Heart left ventricle (tissue), 13 donors: ENCODE measurements at regions not wholly inside any gene's neighbourhood (a gene's known extent, or its start where the extent isn't known, plus 50 kb on each side); places are given as distances from the start of the nearest gene placed in this dataset.

Source experiments
- POLR2A ChIP-seq, 2 donors: fragments of 450-650 bp; IDR thresholded peaks; one replicate each; pipeline ENCODE4 v1.6.1; 2017; ENCODE audit warnings: antibody characterized with exemption in 2 of 2, mild to moderate bottlenecking in 2 of 2, moderate library complexity in 2 of 2
- TF ChIP-seq, protein P1 (sequence below), 12 donors: fragments of 200-600 bp; sonication (generic) in 4 of 12; IDR thresholded peaks; one replicate each; pipeline versions ENCODE4 v1.5.0 to v1.8.0; 2018 to 2022; ENCODE audit warnings: antibody characterized with exemption in 12 of 12, mild to moderate bottlenecking in 5 of 12
- donor health status: ischemic (EF 13 %, LVEDD 7.1; RV severe dilation, severe dysfunction).
- donor health status: DM: no; HTN: yes; CAD: no.
- donor health status: DM: no; HTN: no; CAD: no.
- donor health status: ischemic (EF 25% LVEDD 6.9; RV normal size, moderate dysfunction).
- donor health status: ischemic (EF 25% LVEDD 5.7; RV mildly dilated, moderate dysfunction).
- donor health status: ischemic (EF 35%, LVEDD 5.7; RV mildly dilated, moderate dysfunction).
- donor health status: nonischemic (EF 11% LVEDD 7.7; RV severe dilation, severe dysfunction).
- donor health status: DM: yes; HTN: yes; CAD: no.
- donor health status: PGD.
- donor health status: ischemic (EF 29% LVEDD 5.4; RV normal size, mild dysfunction).
- donor health status: nonischemic (EF 23%, LVEDD 6.1; RV moderate dilation, normal function).

DNA sequence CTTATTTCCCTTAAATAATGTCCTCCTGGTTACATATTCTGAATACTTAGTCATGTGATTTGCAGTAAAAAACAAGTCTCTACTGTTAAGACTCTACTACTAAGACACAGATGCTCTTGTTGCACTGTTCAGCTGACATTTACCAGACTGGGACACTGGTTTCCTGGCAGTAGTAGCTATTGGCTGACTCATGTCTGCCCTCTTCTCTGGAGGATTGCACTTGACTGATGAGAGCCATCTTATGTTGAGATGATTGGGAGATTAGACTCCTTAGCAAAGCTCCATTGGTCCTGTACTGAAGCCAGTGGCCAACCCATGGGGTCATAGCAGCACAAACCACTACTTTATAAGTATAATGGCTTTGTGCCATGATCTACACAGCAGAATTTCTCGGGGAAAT, 1672.6 kb upstream of the PCDH20 start:
- TF ChIP-seq, protein P1, sequence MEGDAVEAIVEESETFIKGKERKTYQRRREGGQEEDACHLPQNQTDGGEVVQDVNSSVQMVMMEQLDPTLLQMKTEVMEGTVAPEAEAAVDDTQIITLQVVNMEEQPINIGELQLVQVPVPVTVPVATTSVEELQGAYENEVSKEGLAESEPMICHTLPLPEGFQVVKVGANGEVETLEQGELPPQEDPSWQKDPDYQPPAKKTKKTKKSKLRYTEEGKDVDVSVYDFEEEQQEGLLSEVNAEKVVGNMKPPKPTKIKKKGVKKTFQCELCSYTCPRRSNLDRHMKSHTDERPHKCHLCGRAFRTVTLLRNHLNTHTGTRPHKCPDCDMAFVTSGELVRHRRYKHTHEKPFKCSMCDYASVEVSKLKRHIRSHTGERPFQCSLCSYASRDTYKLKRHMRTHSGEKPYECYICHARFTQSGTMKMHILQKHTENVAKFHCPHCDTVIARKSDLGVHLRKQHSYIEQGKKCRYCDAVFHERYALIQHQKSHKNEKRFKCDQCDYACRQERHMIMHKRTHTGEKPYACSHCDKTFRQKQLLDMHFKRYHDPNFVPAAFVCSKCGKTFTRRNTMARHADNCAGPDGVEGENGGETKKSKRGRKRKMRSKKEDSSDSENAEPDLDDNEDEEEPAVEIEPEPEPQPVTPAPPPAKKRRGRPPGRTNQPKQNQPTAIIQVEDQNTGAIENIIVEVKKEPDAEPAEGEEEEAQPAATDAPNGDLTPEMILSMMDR (IDR thresholded peaks at IDR 0.05): no peak
- no peak for TF ChIP-seq POLR2A (IDR thresholded peaks at IDR 0.05)
